ENCODE measurements at regions not wholly inside any gene's neighbourhood (a gene's known extent, or its start where the extent isn't known, plus 50 kb on each side); places are given as distances from the start of the nearest gene placed in this dataset.

DNA sequence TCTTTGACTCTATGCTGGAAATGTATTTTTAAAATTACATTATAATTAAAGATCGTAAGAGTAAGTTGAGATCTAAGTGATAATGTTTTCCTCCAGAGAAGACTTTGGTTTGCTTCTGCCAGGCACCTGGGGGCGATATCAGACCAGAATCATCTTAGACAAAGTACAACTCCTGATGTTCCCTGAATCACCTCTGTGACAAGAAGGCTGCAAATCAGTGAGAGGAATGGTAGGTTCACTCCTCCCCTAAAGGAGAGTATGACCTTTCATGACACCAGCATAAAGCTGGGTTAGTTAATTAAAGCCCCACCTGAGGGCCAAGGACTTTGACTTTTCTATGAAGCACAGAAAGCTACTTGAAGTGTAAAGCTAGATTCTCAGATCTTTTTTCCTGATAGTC is 114.4 kb upstream of the DTNA start:
- Histone ChIP-seq H2BK5ac (ENCODE audit: low read depth, low read length) (no peak overlapping the region), H2BK15ac (ENCODE audit: low read length) (no peak overlapping the region), H3K18ac (ENCODE audit: extremely low read depth, low read length) (0 out of 2 replicates have a peak overlapping the region, but pooled peaks have one; percentile 15), H3K4me3 (ENCODE audit: extremely low read depth in 1 of 4, insufficient read depth in 2 of 4, low read depth in 3 of 4, low read length in 4 of 4) (no peak overlapping the region), H4K20me1 (replicated peaks in 1 of 2; ENCODE audit: control insufficient read depth in 1 of 2, insufficient read depth in 2 of 2, low read length in 2 of 2) (no peaks in the 10 kb centered on the region), H3K14ac (ENCODE audit: insufficient read length) (no peak overlapping the region), H3K79me2 (ENCODE audit: control insufficient read depth in 1 of 2, insufficient read depth in 2 of 2, low read length in 2 of 2) (0 out of 4 replicates have a peak, but pooled peaks cover 0 to under 1% of the 10 kb centered on the region in 2 experiments), H4K5ac (ENCODE audit: insufficient read length, low read depth, low read length) (no peak overlapping the region), H2BK120ac (replicated peaks; ENCODE audit: low read depth, low read length) (no peak overlapping the region), H3K79me1 (ENCODE audit: low read depth, low read length) (no peaks in the 10 kb centered on the region), H3K36me3 (ENCODE audit: control insufficient read depth in 2 of 4, insufficient read depth in 4 of 4, low read length in 3 of 4) (no peaks in the 10 kb centered on the region), H3K4ac (replicated peaks; ENCODE audit: insufficient read length, low read depth, low read length) (no peak overlapping the region), H3K23me2 (ENCODE audit: low read depth, low read length) (peaks cover 3% of the 10 kb centered on the region), H3K23ac (ENCODE audit: insufficient read length) (no peak overlapping the region), H4K91ac (replicated peaks; ENCODE audit: insufficient read length, low read length) (no peak overlapping the region), H2AFZ (ENCODE audit: low read length) (no peak overlapping the region), H3K56ac (replicated peaks; ENCODE audit: insufficient read length, low read depth, low read length) (no peak overlapping the region), H4K8ac (ENCODE audit: extremely low read depth, insufficient read depth, low read length) (no peak overlapping the region), H3K4me1 (replicated peaks in 1 of 4; ENCODE audit: control insufficient read depth in 3 of 4, insufficient read depth in 4 of 4, low read length in 3 of 4) (peaks cover 2 to 12% (median 3%) of the 10 kb centered on the region in 4 experiments; a peak in 6 of 7 replicates), H3K9me3 (ENCODE audit: insufficient read depth in 2 of 2, low read depth in 1 of 2, low read length in 1 of 2) (no peaks in the 10 kb centered on the region), H3K4me2 (ENCODE audit: insufficient read depth in 1 of 2, low read depth in 2 of 2, low read length in 2 of 2) (no peak overlapping the region), H2BK12ac (ENCODE audit: low read depth, low read length) (no peak overlapping the region), H2AK5ac (ENCODE audit: low read depth, low read length) (no peak overlapping the region), H3K27me3 (replicated peaks in 1 of 4; ENCODE audit: control insufficient read depth in 3 of 4, extremely low read depth in 1 of 4, insufficient read depth in 3 of 4, low read length in 3 of 4) (no peaks in the 10 kb centered on the region), H3K9ac (replicated peaks in 1 of 4; ENCODE audit: extremely low read depth in 1 of 4, low read depth in 3 of 4, low read length in 3 of 4) (no peak overlapping the region), H3K27ac (ENCODE audit: low read depth, low read length) (no peak overlapping the region), H2BK20ac (ENCODE audit: low read length) (no peak overlapping the region)
- POLR2A ChIA-PET (ENCODE audit: partially characterized antibody): interaction anchor here (1.2 to 1.7 kb wide), 2 partner anchors 12 to 16 kb away, joined by 3 to 5 read pairs; no protein-coding TSS in a partner anchor
- TF ChIP-seq, protein P1, sequence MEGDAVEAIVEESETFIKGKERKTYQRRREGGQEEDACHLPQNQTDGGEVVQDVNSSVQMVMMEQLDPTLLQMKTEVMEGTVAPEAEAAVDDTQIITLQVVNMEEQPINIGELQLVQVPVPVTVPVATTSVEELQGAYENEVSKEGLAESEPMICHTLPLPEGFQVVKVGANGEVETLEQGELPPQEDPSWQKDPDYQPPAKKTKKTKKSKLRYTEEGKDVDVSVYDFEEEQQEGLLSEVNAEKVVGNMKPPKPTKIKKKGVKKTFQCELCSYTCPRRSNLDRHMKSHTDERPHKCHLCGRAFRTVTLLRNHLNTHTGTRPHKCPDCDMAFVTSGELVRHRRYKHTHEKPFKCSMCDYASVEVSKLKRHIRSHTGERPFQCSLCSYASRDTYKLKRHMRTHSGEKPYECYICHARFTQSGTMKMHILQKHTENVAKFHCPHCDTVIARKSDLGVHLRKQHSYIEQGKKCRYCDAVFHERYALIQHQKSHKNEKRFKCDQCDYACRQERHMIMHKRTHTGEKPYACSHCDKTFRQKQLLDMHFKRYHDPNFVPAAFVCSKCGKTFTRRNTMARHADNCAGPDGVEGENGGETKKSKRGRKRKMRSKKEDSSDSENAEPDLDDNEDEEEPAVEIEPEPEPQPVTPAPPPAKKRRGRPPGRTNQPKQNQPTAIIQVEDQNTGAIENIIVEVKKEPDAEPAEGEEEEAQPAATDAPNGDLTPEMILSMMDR (IDR thresholded peaks at IDR 0.05; ENCODE audit: control extremely low read depth in 1 of 3, insufficient read depth in 1 of 3, low read depth in 1 of 3, low read length in 3 of 3): peak in 2 of 3 experiments; percentile 64 to 70; a peak in 3 of 4 replicates
- TF ChIP-seq RAD21 (IDR thresholded peaks at IDR 0.05 in 1 of 2, conservative IDR thresholded peaks at IDR 0.05 in 1 of 2; ENCODE audit: low read depth in 2 of 2, low read length in 2 of 2): peak; percentile 84
- TF ChIP-seq RNF2 (IDR thresholded peaks at IDR 0.05; ENCODE audit: borderline replicate concordance, low read depth, low read length, missing control alignments, poor library complexity, severe bottlenecking): no peak
- WGBS, 2 experiments (ENCODE audit: extremely low coverage in 1 of 2, insufficient coverage in 1 of 2, insufficient read length in 1 of 2, insufficient replicate concordance in 2 of 2, low coverage in 1 of 2, low lambda C conversion rate in 2 of 2, missing lambda C conversion rate in 1 of 2): 39% methylated on average over 2 of the region's 2 CpGs; no CpG with 5 or more reads in 1 of the 2 experiments
- DNase-seq (ENCODE audit: low read depth in 1 of 2, low spot score in 2 of 2): no peak
- CTCF ChIA-PET (ENCODE audit: partially characterized antibody): interaction anchor here (0.6 to 4.3 kb wide), 12 partner anchors 11 to 262 kb away, joined by 3 to 31 read pairs (median 3); no protein-coding TSS in a partner anchor
- FAIRE-seq: peak; percentile 58
